Activated CD8-positive, alpha-beta T cell treated with anti-CD3 and anti-CD28 coated beads for 36 hours (primary cell): ENCODE measurements at regions not wholly inside any gene's neighbourhood (a gene's known extent, or its start where the extent isn't known, plus 50 kb on each side); places are given as distances from the start of the nearest gene placed in this dataset.

Experiments
- ATAC-seq: fragments of 200-7000 bp; cut with Tn5 transposase; one replicate; pipeline ENCODE4 v1.10.0; 2021; ENCODE audit warnings: mild to moderate bottlenecking, moderate library complexity
- CTCF ChIA-PET: fragments of 350-600 bp; sonication (Branson Sonifier 250); formaldehyde crosslinking; loops from one replicate; lab custom pipeline; 2021; ENCODE audit warnings: antibody characterized with exemption; lab: Charles Lee
- POLR2A ChIA-PET: fragments of 350-600 bp; sonication (Branson Sonifier 250); formaldehyde crosslinking; loops from one replicate; lab custom pipeline; 2021; ENCODE audit warnings: antibody characterized with exemption; lab: Charles Lee
- DNase-seq: peaks from one replicate; pipeline ENCODE4 v3.0.0-alpha.2; 2020
- H3K27ac Mint-ChIP-seq: one replicate; pipeline ENCODE4 v1.8.0; 2021; ENCODE audit warnings: mild to moderate bottlenecking, mixed read lengths
- H3K27me3 Mint-ChIP-seq: one replicate; pipeline ENCODE4 v1.8.0; 2021; ENCODE audit warnings: mixed read lengths
- H3K36me3 Mint-ChIP-seq: one replicate; pipeline ENCODE4 v1.8.0; 2021; ENCODE audit warnings: low read depth, mixed read lengths
- H3K4me1 Mint-ChIP-seq: one replicate; pipeline ENCODE4 v1.8.0; 2021; ENCODE audit warnings: low read depth, mixed read lengths
- H3K4me3 Mint-ChIP-seq: one replicate; pipeline ENCODE4 v1.8.0; 2021; ENCODE audit warnings: mild to moderate bottlenecking, moderate library complexity, mixed read lengths
- H3K9me3 Mint-ChIP-seq: one replicate; pipeline ENCODE4 v1.8.0; 2021; ENCODE audit warnings: mixed read lengths
- intact Hi-C: fragments of 100-400 bp; cut with micrococcal nuclease; formaldehyde crosslinking; loops from one replicate; pipeline ENCODE4 v1.10.0; 2022
- TF ChIP-seq, protein P1 (sequence below): fragments of 200-600 bp; IDR thresholded peaks from one replicate; pipeline ENCODE4 v1.8.0; 2022; ENCODE audit warnings: antibody characterized with exemption, mild to moderate bottlenecking

DNA sequence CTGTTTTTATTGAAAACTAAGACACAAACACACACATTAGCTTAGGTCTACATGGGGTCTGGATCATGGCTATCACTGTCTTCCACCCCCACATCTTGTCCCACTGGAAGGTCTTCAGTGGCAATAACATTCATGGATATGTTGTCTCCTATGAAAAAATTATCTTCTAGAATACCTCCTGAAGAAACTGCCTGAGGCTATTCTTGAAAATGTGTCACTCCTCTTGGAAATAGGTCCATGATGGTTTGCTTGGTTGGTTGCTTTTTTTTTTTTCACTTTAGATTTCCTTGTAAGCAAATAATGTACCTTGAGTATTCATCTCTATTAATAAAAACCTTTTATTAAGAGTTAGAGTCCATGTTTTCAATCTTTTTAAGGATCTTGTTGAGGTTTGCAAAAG is 195.3 kb upstream of the PDE5A start:
- no peak overlapping the region for H3K27ac Mint-ChIP-seq
- H3K4me3 Mint-ChIP-seq = no peak overlapping the region
- DNase-seq (no peak), ATAC-seq (no peak)
- CTCF ChIA-PET = no interaction called here
- POLR2A ChIA-PET = interaction anchor here (0.6 kb wide), 1 partner anchor 13 kb away, joined by 3 read pairs; no protein-coding TSS in a partner anchor
- intact Hi-C loops = no loop called here
- no peaks in the 10 kb centered on the region for H3K4me1 Mint-ChIP-seq
- H3K9me3 Mint-ChIP-seq = peaks cover 2% of the 10 kb centered on the region
- TF ChIP-seq, protein P1, sequence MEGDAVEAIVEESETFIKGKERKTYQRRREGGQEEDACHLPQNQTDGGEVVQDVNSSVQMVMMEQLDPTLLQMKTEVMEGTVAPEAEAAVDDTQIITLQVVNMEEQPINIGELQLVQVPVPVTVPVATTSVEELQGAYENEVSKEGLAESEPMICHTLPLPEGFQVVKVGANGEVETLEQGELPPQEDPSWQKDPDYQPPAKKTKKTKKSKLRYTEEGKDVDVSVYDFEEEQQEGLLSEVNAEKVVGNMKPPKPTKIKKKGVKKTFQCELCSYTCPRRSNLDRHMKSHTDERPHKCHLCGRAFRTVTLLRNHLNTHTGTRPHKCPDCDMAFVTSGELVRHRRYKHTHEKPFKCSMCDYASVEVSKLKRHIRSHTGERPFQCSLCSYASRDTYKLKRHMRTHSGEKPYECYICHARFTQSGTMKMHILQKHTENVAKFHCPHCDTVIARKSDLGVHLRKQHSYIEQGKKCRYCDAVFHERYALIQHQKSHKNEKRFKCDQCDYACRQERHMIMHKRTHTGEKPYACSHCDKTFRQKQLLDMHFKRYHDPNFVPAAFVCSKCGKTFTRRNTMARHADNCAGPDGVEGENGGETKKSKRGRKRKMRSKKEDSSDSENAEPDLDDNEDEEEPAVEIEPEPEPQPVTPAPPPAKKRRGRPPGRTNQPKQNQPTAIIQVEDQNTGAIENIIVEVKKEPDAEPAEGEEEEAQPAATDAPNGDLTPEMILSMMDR = no peak
- no peaks in the 10 kb centered on the region for H3K36me3 Mint-ChIP-seq
- peaks cover 2% of the 10 kb centered on the region for H3K27me3 Mint-ChIP-seq

DNA sequence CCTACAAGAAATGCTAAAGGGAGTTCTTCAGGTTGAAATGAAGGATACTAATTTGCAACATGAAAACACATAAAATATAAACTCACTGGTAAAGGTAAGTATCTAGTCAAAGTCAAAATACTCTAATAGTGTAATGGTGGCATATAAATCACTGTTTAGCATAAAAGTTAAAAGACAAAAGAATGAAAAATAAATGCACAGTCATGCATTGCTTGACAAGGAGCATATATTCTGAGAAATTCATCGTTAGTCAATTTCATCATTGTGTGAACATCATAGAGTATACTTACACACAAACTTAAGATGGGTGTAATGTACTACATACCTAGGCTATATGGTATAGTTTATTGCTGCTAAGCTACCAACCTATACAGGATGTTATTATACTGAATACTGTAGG is 194.4 kb upstream of the PDE5A start:
- ChIA-PET POLR2A (no interaction called here), CTCF (no interaction called here)
- Mint-ChIP-seq H3K4me3 (no peak overlapping the region), H3K4me1 (no peaks in the 10 kb centered on the region), H3K9me3 (peaks cover 2% of the 10 kb centered on the region), H3K36me3 (no peaks in the 10 kb centered on the region), H3K27me3 (peaks cover 2% of the 10 kb centered on the region), H3K27ac (no peak overlapping the region)
- DNase-seq (no peak), ATAC-seq (no peak)
- TF ChIP-seq, protein P1 = no peak
- intact Hi-C loops = no loop called here

DNA sequence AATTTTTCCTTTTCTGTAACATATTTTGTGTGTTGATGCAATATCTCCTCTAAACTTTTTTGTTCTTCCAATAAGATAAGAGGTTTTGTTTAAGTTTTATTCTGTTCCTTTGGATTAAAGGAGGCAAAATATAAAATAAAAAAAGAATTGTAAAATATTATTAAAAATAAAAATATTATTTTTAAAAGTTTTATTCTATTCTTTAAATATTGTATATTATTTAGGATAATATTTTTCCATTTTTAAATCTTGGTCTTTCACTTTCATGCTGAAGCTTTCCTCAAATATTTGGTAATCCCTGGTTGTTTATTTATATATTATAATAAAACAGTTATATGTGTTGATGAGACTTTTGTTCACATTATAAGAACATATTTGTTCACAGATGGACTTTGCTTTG is 187.9 kb upstream of the PDE5A start:
- no peaks in the 10 kb centered on the region for H3K36me3 Mint-ChIP-seq
- no peaks in the 10 kb centered on the region for H3K9me3 Mint-ChIP-seq
- ChIA-PET CTCF (no interaction called here), POLR2A (no interaction called here)
- DNase-seq (no peak), ATAC-seq (no peak)
- TF ChIP-seq, protein P1 = no peak
- H3K4me3 Mint-ChIP-seq = no peak overlapping the region
- H3K27me3 Mint-ChIP-seq = no peaks in the 10 kb centered on the region
- H3K4me1 Mint-ChIP-seq = no peaks in the 10 kb centered on the region
- intact Hi-C loops = no loop called here
- no peak overlapping the region for H3K27ac Mint-ChIP-seq

DNA sequence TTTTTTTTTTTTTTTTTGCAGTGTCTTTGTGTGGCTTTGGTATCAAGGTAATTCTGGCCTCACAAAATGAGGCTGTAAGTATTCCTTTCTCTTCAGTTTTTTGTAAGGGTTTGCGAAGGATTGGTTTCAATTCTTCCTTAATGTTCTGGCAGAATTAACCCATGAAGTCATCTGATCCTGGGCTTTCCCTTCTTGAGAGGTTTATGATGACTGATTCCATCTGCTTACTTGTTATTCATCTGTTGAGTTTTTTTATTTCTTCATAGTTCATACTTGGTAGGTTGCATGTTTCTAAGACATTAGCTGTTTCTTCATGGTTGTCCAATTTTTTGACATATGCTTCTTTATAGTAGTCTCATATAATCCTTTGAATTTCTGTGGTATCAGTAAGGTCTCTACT is 181.4 kb upstream of the PDE5A start:
- Mint-ChIP-seq H3K4me3 (no peak overlapping the region), H3K27ac (no peak overlapping the region), H3K27me3 (no peaks in the 10 kb centered on the region), H3K4me1 (no peaks in the 10 kb centered on the region), H3K36me3 (no peaks in the 10 kb centered on the region), H3K9me3 (no peaks in the 10 kb centered on the region)
- ATAC-seq (no peak), DNase-seq (no peak)
- TF ChIP-seq, protein P1 = no peak
- intact Hi-C loops = no loop called here
- ChIA-PET CTCF (no interaction called here), POLR2A (no interaction called here)

- CTCF ChIA-PET = no interaction called here
- ATAC-seq = no peak
- POLR2A ChIA-PET = no interaction called here
- intact Hi-C loops = no loop called here
- TF ChIP-seq, protein P1 = no peak
- H3K36me3 Mint-ChIP-seq = no peaks in the 10 kb centered on the region
- DNase-seq = no peak
- H3K4me3 Mint-ChIP-seq = no peak overlapping the region
- no peaks in the 10 kb centered on the region for H3K4me1 Mint-ChIP-seq
- H3K9me3 Mint-ChIP-seq = no peaks in the 10 kb centered on the region
- H3K27me3 Mint-ChIP-seq = no peaks in the 10 kb centered on the region
- no peak overlapping the region for H3K27ac Mint-ChIP-seq
Observed at GRCh38 chr4:119804404-119804803, 175.8 kb upstream of the PDE5A start.
